ENCODE measurements at regions not wholly inside any gene's neighbourhood (a gene's known extent, or its start where the extent isn't known, plus 50 kb on each side); places are given as distances from the start of the nearest gene placed in this dataset.

DNA sequence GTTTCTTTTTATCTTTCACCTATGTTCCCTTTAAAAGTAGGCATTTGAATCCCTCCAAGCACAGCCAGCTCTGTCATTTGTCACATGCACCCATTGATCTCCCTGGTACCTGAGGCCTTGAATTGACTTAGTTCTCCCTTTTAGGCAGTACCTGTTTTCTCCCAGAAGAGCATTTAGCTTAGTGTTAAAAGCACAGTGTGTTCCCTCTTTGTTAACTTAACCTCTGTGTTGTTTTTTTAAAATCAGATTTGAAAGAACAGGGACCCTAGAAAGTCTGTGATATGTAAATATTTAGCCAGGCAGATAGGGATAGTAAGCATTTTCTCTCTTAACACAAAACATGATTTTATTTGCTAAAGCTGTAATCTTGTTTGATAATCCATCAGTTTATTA is 113.8 kb upstream of the SPATA31D4 start:
- Histone ChIP-seq H3K4me3 (ENCODE audit: low read depth, low read length) (no peak overlapping the region), H3K27ac (no peak overlapping the region), H3K27me3 (replicated peaks) (no peaks in the 10 kb centered on the region), H3K36me3 (replicated peaks) (no peaks in the 10 kb centered on the region)
- TF ChIP-seq, protein P1, sequence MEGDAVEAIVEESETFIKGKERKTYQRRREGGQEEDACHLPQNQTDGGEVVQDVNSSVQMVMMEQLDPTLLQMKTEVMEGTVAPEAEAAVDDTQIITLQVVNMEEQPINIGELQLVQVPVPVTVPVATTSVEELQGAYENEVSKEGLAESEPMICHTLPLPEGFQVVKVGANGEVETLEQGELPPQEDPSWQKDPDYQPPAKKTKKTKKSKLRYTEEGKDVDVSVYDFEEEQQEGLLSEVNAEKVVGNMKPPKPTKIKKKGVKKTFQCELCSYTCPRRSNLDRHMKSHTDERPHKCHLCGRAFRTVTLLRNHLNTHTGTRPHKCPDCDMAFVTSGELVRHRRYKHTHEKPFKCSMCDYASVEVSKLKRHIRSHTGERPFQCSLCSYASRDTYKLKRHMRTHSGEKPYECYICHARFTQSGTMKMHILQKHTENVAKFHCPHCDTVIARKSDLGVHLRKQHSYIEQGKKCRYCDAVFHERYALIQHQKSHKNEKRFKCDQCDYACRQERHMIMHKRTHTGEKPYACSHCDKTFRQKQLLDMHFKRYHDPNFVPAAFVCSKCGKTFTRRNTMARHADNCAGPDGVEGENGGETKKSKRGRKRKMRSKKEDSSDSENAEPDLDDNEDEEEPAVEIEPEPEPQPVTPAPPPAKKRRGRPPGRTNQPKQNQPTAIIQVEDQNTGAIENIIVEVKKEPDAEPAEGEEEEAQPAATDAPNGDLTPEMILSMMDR (IDR thresholded peaks at IDR 0.05; ENCODE audit: low read depth, low read length, missing control alignments), result no peak
- DNase-seq, result no peak
- in situ Hi-C loops (cut with HindIII; ENCODE audit: low pct_ligation_motif_present, low sequenced_read_pairs), result no loop called here

DNA sequence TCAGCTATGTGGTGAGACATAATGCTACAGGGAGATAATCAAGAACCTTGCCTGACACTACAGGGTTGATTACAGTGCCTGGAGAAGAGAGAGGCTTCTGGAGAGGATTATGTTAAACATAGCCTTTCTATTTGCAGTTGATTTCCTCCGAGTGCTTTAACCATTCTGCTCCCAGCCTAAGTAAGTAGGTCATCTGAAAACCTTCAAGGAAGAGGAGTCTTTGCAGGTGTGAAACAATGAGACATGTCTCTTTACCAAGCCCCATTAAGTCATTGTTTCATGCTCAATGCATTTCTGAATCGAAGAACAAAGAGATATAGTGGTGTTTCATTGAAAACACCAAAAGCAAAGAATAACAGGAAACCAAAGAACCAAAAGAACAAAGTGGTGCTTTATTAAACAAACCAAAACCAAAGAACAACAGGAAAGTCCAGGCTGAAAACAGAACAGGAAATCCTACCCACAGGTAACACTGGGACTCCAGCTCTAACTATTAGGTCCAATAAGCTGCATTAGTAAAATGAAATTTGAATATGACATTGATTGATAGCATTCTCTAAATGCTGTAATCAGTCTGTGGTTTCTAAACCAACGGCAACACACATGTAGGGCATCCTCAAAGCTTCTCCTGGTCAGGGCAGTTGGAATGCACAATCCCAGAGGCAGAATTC is 113.3 kb upstream of the SPATA31D4 start:
- Histone ChIP-seq H3K27ac (no peak overlapping the region), H3K4me3 (ENCODE audit: low read depth, low read length) (no peak overlapping the region), H3K27me3 (replicated peaks) (no peaks in the 10 kb centered on the region), H3K36me3 (replicated peaks) (no peaks in the 10 kb centered on the region)
- TF ChIP-seq, protein P1 (IDR thresholded peaks at IDR 0.05; ENCODE audit: low read depth, low read length, missing control alignments), result no peak
- no peak for DNase-seq
- in situ Hi-C loops (cut with HindIII; ENCODE audit: low pct_ligation_motif_present, low sequenced_read_pairs), result no loop called here

DNA sequence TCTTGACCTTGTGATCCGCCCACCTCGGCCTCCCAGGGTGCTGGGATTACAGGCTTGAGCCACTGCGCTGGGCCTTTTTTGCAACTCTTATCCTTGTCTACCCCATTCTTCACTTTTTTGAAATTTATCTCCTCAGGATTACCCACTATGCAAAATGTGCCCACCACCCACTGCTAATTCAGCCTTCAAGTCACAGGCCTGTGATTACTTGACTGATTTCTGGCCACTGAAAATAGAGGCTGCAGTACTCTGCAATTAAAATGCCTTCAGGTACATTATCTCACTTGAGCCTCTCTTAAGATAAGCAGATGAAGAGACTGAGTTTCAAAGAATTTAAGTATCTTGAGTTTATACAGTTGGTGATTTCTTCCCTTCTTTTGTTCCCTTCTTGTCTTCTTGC is 112.4 kb upstream of the SPATA31D4 start:
- in situ Hi-C loops (cut with HindIII; ENCODE audit: low pct_ligation_motif_present, low sequenced_read_pairs), result no loop called here
- Histone ChIP-seq H3K27me3 (replicated peaks) (no peaks in the 10 kb centered on the region), H3K27ac (no peak overlapping the region), H3K4me3 (ENCODE audit: low read depth, low read length) (no peak overlapping the region), H3K36me3 (replicated peaks) (no peaks in the 10 kb centered on the region)
- TF ChIP-seq, protein P1 (IDR thresholded peaks at IDR 0.05; ENCODE audit: low read depth, low read length, missing control alignments), result no peak
- no peak for DNase-seq

DNA sequence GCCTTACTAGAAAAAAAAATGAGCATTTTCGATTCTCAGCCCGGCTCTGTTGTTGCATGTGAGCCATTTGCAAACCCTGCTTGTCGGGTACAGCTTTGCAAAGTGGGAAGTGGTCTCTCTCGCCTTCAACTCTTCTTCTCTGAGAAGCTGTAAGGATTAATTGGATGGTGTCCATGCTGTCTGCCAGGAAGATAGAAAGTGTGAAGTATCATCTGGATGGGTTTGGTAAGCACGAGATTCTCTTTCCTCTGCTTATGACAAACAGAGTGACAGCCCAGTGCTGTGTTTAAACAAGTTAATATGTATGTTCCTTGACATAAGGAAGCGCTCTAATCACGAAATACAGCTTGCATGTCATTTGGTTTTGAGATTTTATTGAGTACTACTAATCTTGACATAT is 109.1 kb upstream of the SPATA31D4 start:
- H3K36me3 ChIP-seq (replicated peaks), result no peaks in the 10 kb centered on the region
- no peak for DNase-seq
- H3K4me3 ChIP-seq (ENCODE audit: low read depth, low read length), result no peak overlapping the region
- H3K27me3 ChIP-seq (replicated peaks), result no peaks in the 10 kb centered on the region
- TF ChIP-seq, protein P1 (IDR thresholded peaks at IDR 0.05; ENCODE audit: low read depth, low read length, missing control alignments), result no peak
- H3K27ac ChIP-seq, result no peak overlapping the region
- in situ Hi-C loops (cut with HindIII; ENCODE audit: low pct_ligation_motif_present, low sequenced_read_pairs), result no loop called here

DNA sequence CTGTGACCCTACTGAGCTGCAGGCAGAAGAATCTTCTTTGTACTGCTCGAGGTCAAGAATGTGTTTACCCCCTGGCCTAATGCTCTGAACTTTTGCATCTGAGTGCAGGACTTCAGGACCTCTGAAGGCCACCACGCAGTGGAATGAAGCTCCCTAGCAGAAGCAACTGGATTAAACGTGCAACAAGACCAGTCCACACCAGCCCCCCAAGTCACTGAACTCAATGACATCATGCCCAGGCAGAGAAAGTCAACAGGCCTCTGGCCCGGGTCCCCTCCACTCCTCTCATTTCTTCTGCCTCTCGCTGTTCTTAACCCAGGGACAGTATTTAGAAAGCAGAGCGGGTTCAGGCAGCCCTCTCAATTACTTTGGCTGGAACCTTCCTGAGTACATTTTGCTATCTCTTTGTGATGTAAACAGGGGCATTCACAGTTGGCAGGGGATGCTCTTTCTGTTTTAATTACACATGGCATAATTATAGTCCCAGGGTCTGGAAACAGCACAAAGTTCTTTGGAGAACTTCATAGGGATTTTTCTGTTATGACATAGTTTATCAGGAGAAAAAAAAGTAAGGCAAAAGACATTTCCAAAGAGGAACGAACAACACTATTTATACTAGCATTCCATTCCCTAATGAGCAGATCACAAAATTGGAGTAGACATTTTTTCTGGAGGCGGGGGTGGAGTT is 108.2 kb upstream of the SPATA31D4 start:
- TF ChIP-seq, protein P1 (IDR thresholded peaks at IDR 0.05; ENCODE audit: low read depth, low read length, missing control alignments), result no peak
- in situ Hi-C loops (cut with HindIII; ENCODE audit: low pct_ligation_motif_present, low sequenced_read_pairs), result no loop called here
- no peak for DNase-seq
- Histone ChIP-seq H3K27ac (no peak overlapping the region), H3K27me3 (replicated peaks) (no peaks in the 10 kb centered on the region), H3K36me3 (replicated peaks) (no peaks in the 10 kb centered on the region), H3K4me3 (ENCODE audit: low read depth, low read length) (no peak overlapping the region)
